Activated CD4-positive, alpha-beta T cell treated with anti-CD3 and anti-CD28 coated beads, Interleukin-2, amount 10 ng/mL, durations not matched to agents 7 days and 5 days (primary cell): ENCODE measurements at regions not wholly inside any gene's neighbourhood (a gene's known extent, or its start where the extent isn't known, plus 50 kb on each side); places are given as distances from the start of the nearest gene placed in this dataset.
"Not testable (repeated sequence)": the region's sequence is repeated elsewhere in the genome, so short reads cannot be mapped to it uniquely, and the experiment has no call there.

Experiments
- CTCF ChIA-PET: fragments of 350-600 bp; sonication (Branson Sonifier 250); formaldehyde crosslinking; loops from one replicate; lab custom pipeline; 2021; ENCODE audit warnings: antibody characterized with exemption; lab: Charles Lee
- POLR2A ChIA-PET: fragments of 350-600 bp; sonication (Branson Sonifier 250); formaldehyde crosslinking; loops from one replicate; lab custom pipeline; 2021; ENCODE audit warnings: antibody characterized with exemption; lab: Charles Lee
- DNase-seq: peaks from one replicate; pipeline ENCODE4 v3.0.0-alpha.2; 2020
- H3K27ac Mint-ChIP-seq: one replicate; pipeline ENCODE4 v1.8.0; 2021; ENCODE audit warnings: mild to moderate bottlenecking, moderate library complexity, mixed read lengths
- H3K27me3 Mint-ChIP-seq: one replicate; pipeline ENCODE4 v1.8.0; 2021; ENCODE audit warnings: mixed read lengths
- H3K36me3 Mint-ChIP-seq: one replicate; pipeline ENCODE4 v1.8.0; 2021; ENCODE audit warnings: low read depth, mixed read lengths
- H3K4me1 Mint-ChIP-seq: one replicate; pipeline ENCODE4 v1.8.0; 2021; ENCODE audit warnings: mixed read lengths
- H3K4me3 Mint-ChIP-seq: one replicate; pipeline ENCODE4 v1.8.0; 2021; ENCODE audit warnings: mild to moderate bottlenecking, moderate library complexity, mixed read lengths
- H3K9me3 Mint-ChIP-seq: one replicate; pipeline ENCODE4 v1.8.0; 2021; ENCODE audit warnings: mixed read lengths

- CTCF ChIA-PET: no interaction called here
- Mint-ChIP-seq H3K27me3 (no peaks in the 10 kb centered on the region), H3K36me3 (no peaks in the 10 kb centered on the region), H3K9me3 (no peaks in the 10 kb centered on the region), H3K27ac (no peak overlapping the region), H3K4me1 (no peaks in the 10 kb centered on the region), H3K4me3 (no peak overlapping the region)
- POLR2A ChIA-PET: no interaction called here
- DNase-seq: no peak
Measured at GRCh38 chr2:56026828-56027227, 103.2 kb upstream of the EFEMP1 start.

- no peaks in the 10 kb centered on the region for H3K27me3 Mint-ChIP-seq
- H3K27ac Mint-ChIP-seq: no peak overlapping the region
- no peaks in the 10 kb centered on the region for H3K36me3 Mint-ChIP-seq
- no peak overlapping the region for H3K4me3 Mint-ChIP-seq
- H3K4me1 Mint-ChIP-seq: no peaks in the 10 kb centered on the region
- no peaks in the 10 kb centered on the region for H3K9me3 Mint-ChIP-seq
- no peak for DNase-seq
- CTCF ChIA-PET: no interaction called here
- POLR2A ChIA-PET: no interaction called here
Measured at GRCh38 chr2:56030062-56030461, 106.5 kb upstream of the EFEMP1 start.

- no peak overlapping the region for H3K4me3 Mint-ChIP-seq
- H3K27ac Mint-ChIP-seq: no peak overlapping the region
- ChIA-PET CTCF (no interaction called here), POLR2A (no interaction called here)
- no peak for DNase-seq
- no peaks in the 10 kb centered on the region for H3K27me3 Mint-ChIP-seq
- H3K4me1 Mint-ChIP-seq: no peaks in the 10 kb centered on the region
- H3K36me3 Mint-ChIP-seq: no peaks in the 10 kb centered on the region
- no peaks in the 10 kb centered on the region for H3K9me3 Mint-ChIP-seq
Measured at GRCh38 chr2:56030901-56031300, 107.3 kb upstream of the EFEMP1 start.

GRCh38 chr2:56034258-56034657 lies 110.7 kb upstream of the EFEMP1 start:
- ChIA-PET POLR2A (no interaction called here), CTCF (no interaction called here)
- no peak overlapping the region for H3K27ac Mint-ChIP-seq

GRCh38 chr2:56040189-56040588 lies 116.6 kb upstream of the EFEMP1 start:
- H3K4me1 Mint-ChIP-seq: no peaks in the 10 kb centered on the region
- H3K27me3 Mint-ChIP-seq: no peaks in the 10 kb centered on the region
- H3K4me3 Mint-ChIP-seq: no peak overlapping the region

More at GRCh38 chr2:56034258-56034657, 110.7 kb upstream of the EFEMP1 start:
- Mint-ChIP-seq H3K36me3 (no peaks in the 10 kb centered on the region), H3K4me3 (no peak overlapping the region), H3K9me3 (no peaks in the 10 kb centered on the region), H3K4me1 (no peaks in the 10 kb centered on the region), H3K27me3 (no peaks in the 10 kb centered on the region)
- no peak for DNase-seq

GRCh38 chr2:56040834-56041233 lies 117.3 kb upstream of the EFEMP1 start:
- H3K9me3 Mint-ChIP-seq: no peaks in the 10 kb centered on the region
- CTCF ChIA-PET: no interaction called here
- no peaks in the 10 kb centered on the region for H3K36me3 Mint-ChIP-seq
- DNase-seq: no peak
- POLR2A ChIA-PET: no interaction called here
- H3K27ac Mint-ChIP-seq: no peak overlapping the region
- no peak overlapping the region for H3K4me3 Mint-ChIP-seq
- H3K4me1 Mint-ChIP-seq: no peaks in the 10 kb centered on the region
- no peaks in the 10 kb centered on the region for H3K27me3 Mint-ChIP-seq

More at GRCh38 chr2:56040189-56040588, 116.6 kb upstream of the EFEMP1 start:
- H3K9me3 Mint-ChIP-seq: no peaks in the 10 kb centered on the region
- POLR2A ChIA-PET: no interaction called here
- CTCF ChIA-PET: no interaction called here
- H3K36me3 Mint-ChIP-seq: no peaks in the 10 kb centered on the region
- H3K27ac Mint-ChIP-seq: no peak overlapping the region
- no peak for DNase-seq

- Mint-ChIP-seq H3K4me3 (no peak overlapping the region), H3K27me3 (no peaks in the 10 kb centered on the region), H3K36me3 (no peaks in the 10 kb centered on the region), H3K27ac (no peak overlapping the region), H3K9me3 (no peaks in the 10 kb centered on the region), H3K4me1 (no peaks in the 10 kb centered on the region)
- CTCF ChIA-PET: no interaction called here
- POLR2A ChIA-PET: no interaction called here
- DNase-seq: no peak
Measured at GRCh38 chr2:56047136-56047535, 123.6 kb upstream of the EFEMP1 start.

GRCh38 chr2:56049233-56049845 lies 125.8 kb upstream of the EFEMP1 start:
- Mint-ChIP-seq H3K4me1 (no peaks in the 10 kb centered on the region), H3K9me3 (no peaks in the 10 kb centered on the region), H3K36me3 (no peaks in the 10 kb centered on the region), H3K4me3 (no peak overlapping the region), H3K27me3 (no peaks in the 10 kb centered on the region), H3K27ac (no peak overlapping the region)
- DNase-seq: no peak
- POLR2A ChIA-PET: no interaction called here
- CTCF ChIA-PET: no interaction called here

GRCh38 chr2:56053679-56054078 lies 130.1 kb upstream of the EFEMP1 start:
- no peaks in the 10 kb centered on the region for H3K36me3 Mint-ChIP-seq
- ChIA-PET POLR2A (no interaction called here), CTCF (no interaction called here)
- no peaks in the 10 kb centered on the region for H3K27me3 Mint-ChIP-seq
- no peaks in the 10 kb centered on the region for H3K9me3 Mint-ChIP-seq
- H3K4me1 Mint-ChIP-seq: no peaks in the 10 kb centered on the region
- H3K4me3 Mint-ChIP-seq: no peak overlapping the region
- DNase-seq: no peak
- H3K27ac Mint-ChIP-seq: no peak overlapping the region

- Mint-ChIP-seq H3K4me3 (no peak overlapping the region), H3K27ac (no peak overlapping the region), H3K4me1 (no peaks in the 10 kb centered on the region), H3K9me3 (peaks cover 2% of the 10 kb centered on the region), H3K27me3 (no peaks in the 10 kb centered on the region), H3K36me3 (no peaks in the 10 kb centered on the region)
- ChIA-PET POLR2A (no interaction called here), CTCF (no interaction called here)
- DNase-seq: no peak
Measured at GRCh38 chr2:56055405-56055804, 128.4 kb upstream of the CCDC85A start.

- DNase-seq, H3K4me1 Mint-ChIP-seq, H3K27me3 Mint-ChIP-seq, H3K4me3 Mint-ChIP-seq, CTCF ChIA-PET, POLR2A ChIA-PET, H3K9me3 Mint-ChIP-seq, H3K36me3 Mint-ChIP-seq, H3K27ac Mint-ChIP-seq: not testable (repeated sequence)
Measured at GRCh38 chr2:56061327-56061726, 122.5 kb upstream of the CCDC85A start.

- Mint-ChIP-seq H3K27ac (no peak overlapping the region), H3K9me3 (no peaks in the 10 kb centered on the region), H3K36me3 (no peaks in the 10 kb centered on the region), H3K4me1 (no peaks in the 10 kb centered on the region), H3K4me3 (no peak overlapping the region), H3K27me3 (peaks cover 2% of the 10 kb centered on the region)
- ChIA-PET POLR2A (no interaction called here), CTCF (no interaction called here)
- DNase-seq: no peak
Measured at GRCh38 chr2:56068746-56069145, 115.0 kb upstream of the CCDC85A start.

- no peak for DNase-seq
- no peak overlapping the region for H3K4me3 Mint-ChIP-seq
Measured at GRCh38 chr2:56077359-56077915, 106.4 kb upstream of the CCDC85A start.

GRCh38 chr2:56082665-56083064 lies 101.1 kb upstream of the CCDC85A start:
- no peaks in the 10 kb centered on the region for H3K9me3 Mint-ChIP-seq
- no peaks in the 10 kb centered on the region for H3K27me3 Mint-ChIP-seq
- POLR2A ChIA-PET: no interaction called here
- no peak overlapping the region for H3K4me3 Mint-ChIP-seq
- no peak for DNase-seq
- no peaks in the 10 kb centered on the region for H3K4me1 Mint-ChIP-seq
- no peak overlapping the region for H3K27ac Mint-ChIP-seq
- H3K36me3 Mint-ChIP-seq: no peaks in the 10 kb centered on the region
- CTCF ChIA-PET: interaction anchor here (0.6 kb wide), 1 partner anchor 1410 kb away, joined by 3 read pairs; no protein-coding TSS in a partner anchor

More at GRCh38 chr2:56077359-56077915, 106.4 kb upstream of the CCDC85A start:
- POLR2A ChIA-PET: no interaction called here
- H3K36me3 Mint-ChIP-seq: no peaks in the 10 kb centered on the region
- peaks cover 2% of the 10 kb centered on the region for H3K27me3 Mint-ChIP-seq
- H3K27ac Mint-ChIP-seq: no peak overlapping the region
- CTCF ChIA-PET: no interaction called here
- no peaks in the 10 kb centered on the region for H3K4me1 Mint-ChIP-seq
- no peaks in the 10 kb centered on the region for H3K9me3 Mint-ChIP-seq
